SK-N-SH (cell line): ENCODE measurements at regions not wholly inside any gene's neighbourhood (a gene's known extent, or its start where the extent isn't known, plus 50 kb on each side); places are given as distances from the start of the nearest gene placed in this dataset.

Experiments used
- CTCF ChIA-PET: fragments of 300-600, 350-600 bp; formaldehyde crosslinking; extraction: SDS; loops from one replicate; lab custom pipeline; 2021; lab: Yijun Ruan, JAX
- POLR2A ChIA-PET: fragments of 350-600 bp; sonication (Branson Sonifier 250); formaldehyde crosslinking; extraction: SDS; loops from one replicate; lab custom pipeline; 2020; ENCODE audit warnings: antibody characterized with exemption, inconsistent platforms; lab: Yijun Ruan, JAX
- DNase-seq: peaks from one replicate; pipeline ENCODE4 v3.0.0; 2012
- H2AFZ ChIP-seq: fragments of 200-600 bp; sonication (generic); 2 replicates; pipeline ENCODE4 v1.8.1; 2016; ENCODE audit warnings: antibody characterized with exemption, mild to moderate bottlenecking, low read depth
- H3F3A ChIP-seq: fragments of 200-600 bp; sonication (generic); replicated peaks from 2 replicates; pipeline ENCODE3; 2016; ENCODE audit warnings: antibody characterized with exemption, mild to moderate bottlenecking; ENCODE audit not compliant: insufficient read depth
- H3K27ac ChIP-seq, 2 experiments: fragments of 200-500 bp in 1 of 2; fragments of 200-600 bp in 1 of 2; sonication (Bioruptor generic) in 1 of 2; sonication (generic), shearing (Covaris generic) in 1 of 2; 2 replicates each; pipeline versions ENCODE4 v1.5.1 to v1.6.1; 2014 to 2016; ENCODE audit warnings: low read depth in 2 of 2, inconsistent platforms in 1 of 2, low read length in 1 of 2, mild to moderate bottlenecking in 1 of 2, mixed read lengths in 1 of 2
- H3K27me3 ChIP-seq: fragments of 200-600 bp; sonication (generic), shearing (Covaris generic); 2 replicates; pipeline ENCODE4 v1.6.1; 2016; ENCODE audit warnings: mixed run types; ENCODE audit not compliant: insufficient read depth
- H3K36me3 ChIP-seq, 2 experiments: fragments of 200-500 bp in 1 of 2; fragments of 200-600 bp in 1 of 2; sonication (Bioruptor generic) in 1 of 2; sonication (generic) in 1 of 2; replicated peaks in 1 of 2; 2 replicates each; pipeline versions ENCODE3 to v1.5.1; 2014 to 2016; ENCODE audit warnings: low read length in 1 of 2, mild to moderate bottlenecking in 1 of 2; ENCODE audit not compliant: insufficient read depth in 2 of 2, control insufficient read depth in 1 of 2
- H3K4me1 ChIP-seq, 2 experiments: fragments of 200-500 bp in 1 of 2; fragments of 200-600 bp in 1 of 2; sonication (Bioruptor generic) in 1 of 2; sonication (generic), shearing (Covaris generic) in 1 of 2; 2 replicates each; pipeline versions ENCODE4 v1.5.1 to v1.6.1; 2014 to 2016; ENCODE audit warnings: low read depth in 1 of 2, low read length in 1 of 2, mixed run types in 1 of 2; ENCODE audit not compliant: insufficient read depth in 2 of 2, control insufficient read depth in 1 of 2
- H3K4me2 ChIP-seq: fragments of 200-600 bp; sonication (generic), shearing (Covaris generic); 2 replicates; pipeline ENCODE4 v1.6.1; 2017; ENCODE audit warnings: mixed run types
- H3K4me3 ChIP-seq, 2 experiments: fragments of 200-500 bp in 1 of 2; fragments of 200-600 bp in 1 of 2; sonication (Bioruptor generic) in 1 of 2; sonication (generic), shearing (Covaris generic) in 1 of 2; 2 replicates each; pipeline versions ENCODE4 v1.5.1 to v1.8.1; 2014 to 2016; ENCODE audit warnings: low read depth in 2 of 2, inconsistent platforms in 1 of 2, low read length in 1 of 2, mild to moderate bottlenecking in 1 of 2, mixed read lengths in 1 of 2, moderate library complexity in 1 of 2
- H3K79me2 ChIP-seq: fragments of 200-600 bp; sonication (generic); 2 replicates; pipeline ENCODE4 v1.8.1; 2017; ENCODE audit warnings: mild to moderate bottlenecking; ENCODE audit not compliant: insufficient read depth
- H3K9ac ChIP-seq: fragments of 200-600 bp; sonication (generic); 2 replicates; pipeline ENCODE4 v1.6.1; 2017; ENCODE audit warnings: mixed run types
- H3K9me2 ChIP-seq: fragments of 200-600 bp; sonication (generic); 2 replicates; pipeline ENCODE4 v1.6.1; 2017; ENCODE audit warnings: mixed run types
- H3K9me3 ChIP-seq: fragments of 200-600 bp; sonication (generic); 2 replicates; pipeline ENCODE4 v1.6.1; 2017; ENCODE audit warnings: mixed run types, mild to moderate bottlenecking, moderate library complexity
- H4K20me1 ChIP-seq: fragments of 200-600 bp; sonication (generic); 2 replicates; pipeline ENCODE4 v1.6.1; 2017; ENCODE audit warnings: mild to moderate bottlenecking, mixed run types; ENCODE audit not compliant: insufficient read depth
- CHD2 ChIP-seq: fragments of 150-350 bp; IDR thresholded peaks from 2 replicates; pipeline ENCODE4 v1.6.1; 2018; ENCODE audit warnings: low read length; ENCODE audit not compliant: partially characterized antibody
- FOXJ3 ChIP-seq: sonication (generic); formaldehyde crosslinking; IDR thresholded peaks from 2 replicates; pipeline ENCODE4 v1.5.1; 2020; ENCODE audit warnings: mild to moderate bottlenecking, missing genetic modification reagents
- FOXM1 ChIP-seq: IDR thresholded peaks from 2 replicates; pipeline ENCODE4 v1.4.0; 2012; ENCODE audit warnings: low read depth, mild to moderate bottlenecking
- GABPA ChIP-seq: IDR thresholded peaks from 2 replicates; pipeline ENCODE4 v1.4.0; 2012; ENCODE audit warnings: low read depth, mild to moderate bottlenecking
- JUND ChIP-seq: IDR thresholded peaks from 2 replicates; pipeline ENCODE4 v1.4.0; 2012
- MEF2A ChIP-seq: IDR thresholded peaks from 2 replicates; pipeline ENCODE4 v1.4.0; 2012; ENCODE audit warnings: low read depth, borderline replicate concordance
- MXI1 ChIP-seq: IDR thresholded peaks from 2 replicates; pipeline ENCODE4 v1.6.1; 2012; ENCODE audit warnings: mild to moderate bottlenecking, low read depth, low read length, improper control_type of control experiment
- NFIC ChIP-seq: IDR thresholded peaks from 2 replicates; pipeline ENCODE4 v1.4.0; 2012; ENCODE audit warnings: borderline replicate concordance
- POLR2AphosphoS5 ChIP-seq: IDR thresholded peaks from 2 replicates; pipeline ENCODE4 v1.6.1; 2012; ENCODE audit warnings: low read depth, low read length
- RAD21 ChIP-seq: IDR thresholded peaks from 2 replicates; pipeline ENCODE4 v1.6.1; 2012; ENCODE audit warnings: mild to moderate bottlenecking, low read length
- RFX5 ChIP-seq: IDR thresholded peaks from 2 replicates; pipeline ENCODE4 v1.6.1; 2012; ENCODE audit warnings: mild to moderate bottlenecking, improper control_type of control experiment, low read length
- SMC3 ChIP-seq: IDR thresholded peaks from 2 replicates; pipeline ENCODE4 v1.6.1; 2012; ENCODE audit warnings: low read depth, low read length, improper control_type of control experiment
- TAF1 ChIP-seq: IDR thresholded peaks from 2 replicates; pipeline ENCODE4 v1.6.1; 2012; ENCODE audit warnings: low read depth, mild to moderate bottlenecking, low read length, moderate library complexity, borderline replicate concordance
- TCF12 ChIP-seq: IDR thresholded peaks from 2 replicates; pipeline ENCODE4 v1.4.0; 2012
- YY1 ChIP-seq: IDR thresholded peaks from 2 replicates; pipeline ENCODE4 v1.4.0; 2012; ENCODE audit warnings: low read depth, mild to moderate bottlenecking
- WGBS: methylation state at CpG from one replicate; pipeline ENCODE4 v1.1.6; 2017; ENCODE audit warnings: low lambda C conversion rate; 5-methylcytosine and 5-hydroxymethylcytosine counted together
- TF ChIP-seq, protein P1 (sequence below): fragments of 150-350 bp; IDR thresholded peaks from 2 replicates; pipeline ENCODE4 v1.6.1; 2017; ENCODE audit warnings: antibody characterized with exemption, low read length, low read depth, borderline replicate concordance
- TF ChIP-seq, protein P2 (sequence below): IDR thresholded peaks from 2 replicates; pipeline ENCODE4 v1.4.0; 2012; ENCODE audit warnings: low read depth, borderline replicate concordance
- TF ChIP-seq, protein P3 (sequence below): IDR thresholded peaks from 2 replicates; pipeline ENCODE4 v1.4.0; 2012; ENCODE audit warnings: low read depth
- TF ChIP-seq, protein P4 (sequence below): IDR thresholded peaks from 2 replicates; pipeline ENCODE4 v1.4.0; 2012; ENCODE audit warnings: low read depth, borderline replicate concordance
- TF ChIP-seq, protein P5 (sequence below): IDR thresholded peaks from 2 replicates; pipeline ENCODE4 v1.6.1; 2012; ENCODE audit warnings: mild to moderate bottlenecking, low read depth, low read length, moderate library complexity

DNA sequence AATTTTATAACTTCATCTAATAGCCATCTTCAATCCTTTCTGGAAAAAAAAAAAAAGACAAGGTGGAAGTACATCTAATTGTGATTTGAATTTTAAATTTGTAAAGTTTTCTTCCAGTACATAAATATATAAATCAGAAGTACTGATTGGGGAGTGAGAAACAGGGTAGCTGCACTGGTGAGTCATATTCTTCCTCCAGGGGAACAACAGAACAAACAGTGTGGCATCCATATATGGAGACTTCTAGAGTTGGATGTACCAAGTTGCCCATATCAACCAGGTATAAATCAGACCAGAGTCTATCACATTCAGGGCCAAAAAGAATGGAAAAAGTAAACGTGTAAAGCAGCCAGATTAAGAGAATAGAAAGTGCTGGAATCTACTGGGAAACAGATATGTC, 66.0 kb upstream of the NRIP1 start:
- Histone ChIP-seq H3K27ac (no peak overlapping the region), H3K4me2 (no peak overlapping the region), H4K20me1 (no peaks in the 10 kb centered on the region), H3K9me2 (no peaks in the 10 kb centered on the region), H3K4me3 (no peak overlapping the region), H2AFZ (no peak overlapping the region), H3K9ac (no peak overlapping the region), H3K4me1 (no peaks in the 10 kb centered on the region), H3K79me2 (no peaks in the 10 kb centered on the region), H3K9me3 (no peaks in the 10 kb centered on the region), H3F3A (no peaks in the 10 kb centered on the region), H3K36me3 (no peaks in the 10 kb centered on the region), H3K27me3 (no peaks in the 10 kb centered on the region)
- POLR2A ChIA-PET, result no interaction called here
- CTCF ChIA-PET, result no interaction called here
- TF ChIP-seq, protein P1, sequence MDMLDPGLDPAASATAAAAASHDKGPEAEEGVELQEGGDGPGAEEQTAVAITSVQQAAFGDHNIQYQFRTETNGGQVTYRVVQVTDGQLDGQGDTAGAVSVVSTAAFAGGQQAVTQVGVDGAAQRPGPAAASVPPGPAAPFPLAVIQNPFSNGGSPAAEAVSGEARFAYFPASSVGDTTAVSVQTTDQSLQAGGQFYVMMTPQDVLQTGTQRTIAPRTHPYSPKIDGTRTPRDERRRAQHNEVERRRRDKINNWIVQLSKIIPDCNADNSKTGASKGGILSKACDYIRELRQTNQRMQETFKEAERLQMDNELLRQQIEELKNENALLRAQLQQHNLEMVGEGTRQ, result no peak
- TF ChIP-seq, protein P2, sequence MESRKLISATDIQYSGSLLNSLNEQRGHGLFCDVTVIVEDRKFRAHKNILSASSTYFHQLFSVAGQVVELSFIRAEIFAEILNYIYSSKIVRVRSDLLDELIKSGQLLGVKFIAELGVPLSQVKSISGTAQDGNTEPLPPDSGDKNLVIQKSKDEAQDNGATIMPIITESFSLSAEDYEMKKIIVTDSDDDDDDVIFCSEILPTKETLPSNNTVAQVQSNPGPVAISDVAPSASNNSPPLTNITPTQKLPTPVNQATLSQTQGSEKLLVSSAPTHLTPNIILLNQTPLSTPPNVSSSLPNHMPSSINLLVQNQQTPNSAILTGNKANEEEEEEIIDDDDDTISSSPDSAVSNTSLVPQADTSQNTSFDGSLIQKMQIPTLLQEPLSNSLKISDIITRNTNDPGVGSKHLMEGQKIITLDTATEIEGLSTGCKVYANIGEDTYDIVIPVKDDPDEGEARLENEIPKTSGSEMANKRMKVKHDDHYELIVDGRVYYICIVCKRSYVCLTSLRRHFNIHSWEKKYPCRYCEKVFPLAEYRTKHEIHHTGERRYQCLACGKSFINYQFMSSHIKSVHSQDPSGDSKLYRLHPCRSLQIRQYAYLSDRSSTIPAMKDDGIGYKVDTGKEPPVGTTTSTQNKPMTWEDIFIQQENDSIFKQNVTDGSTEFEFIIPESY, result no peak
- TF ChIP-seq TAF1 (no peak), SMC3 (no peak), RFX5 (no peak), NFIC (no peak), MXI1 (no peak), FOXM1 (no peak), JUND (no peak), POLR2AphosphoS5 (no peak), YY1 (no peak), TCF12 (no peak), RAD21 (no peak), MEF2A (no peak), CHD2 (no peak), FOXJ3 (CRISPR knock-in tag) (no peak), GABPA (no peak)
- TF ChIP-seq, protein P3, sequence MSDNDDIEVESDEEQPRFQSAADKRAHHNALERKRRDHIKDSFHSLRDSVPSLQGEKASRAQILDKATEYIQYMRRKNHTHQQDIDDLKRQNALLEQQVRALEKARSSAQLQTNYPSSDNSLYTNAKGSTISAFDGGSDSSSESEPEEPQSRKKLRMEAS, result no peak
- TF ChIP-seq, protein P4, sequence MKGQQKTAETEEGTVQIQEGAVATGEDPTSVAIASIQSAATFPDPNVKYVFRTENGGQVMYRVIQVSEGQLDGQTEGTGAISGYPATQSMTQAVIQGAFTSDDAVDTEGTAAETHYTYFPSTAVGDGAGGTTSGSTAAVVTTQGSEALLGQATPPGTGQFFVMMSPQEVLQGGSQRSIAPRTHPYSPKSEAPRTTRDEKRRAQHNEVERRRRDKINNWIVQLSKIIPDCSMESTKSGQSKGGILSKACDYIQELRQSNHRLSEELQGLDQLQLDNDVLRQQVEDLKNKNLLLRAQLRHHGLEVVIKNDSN, result no peak
- TF ChIP-seq, protein P5, sequence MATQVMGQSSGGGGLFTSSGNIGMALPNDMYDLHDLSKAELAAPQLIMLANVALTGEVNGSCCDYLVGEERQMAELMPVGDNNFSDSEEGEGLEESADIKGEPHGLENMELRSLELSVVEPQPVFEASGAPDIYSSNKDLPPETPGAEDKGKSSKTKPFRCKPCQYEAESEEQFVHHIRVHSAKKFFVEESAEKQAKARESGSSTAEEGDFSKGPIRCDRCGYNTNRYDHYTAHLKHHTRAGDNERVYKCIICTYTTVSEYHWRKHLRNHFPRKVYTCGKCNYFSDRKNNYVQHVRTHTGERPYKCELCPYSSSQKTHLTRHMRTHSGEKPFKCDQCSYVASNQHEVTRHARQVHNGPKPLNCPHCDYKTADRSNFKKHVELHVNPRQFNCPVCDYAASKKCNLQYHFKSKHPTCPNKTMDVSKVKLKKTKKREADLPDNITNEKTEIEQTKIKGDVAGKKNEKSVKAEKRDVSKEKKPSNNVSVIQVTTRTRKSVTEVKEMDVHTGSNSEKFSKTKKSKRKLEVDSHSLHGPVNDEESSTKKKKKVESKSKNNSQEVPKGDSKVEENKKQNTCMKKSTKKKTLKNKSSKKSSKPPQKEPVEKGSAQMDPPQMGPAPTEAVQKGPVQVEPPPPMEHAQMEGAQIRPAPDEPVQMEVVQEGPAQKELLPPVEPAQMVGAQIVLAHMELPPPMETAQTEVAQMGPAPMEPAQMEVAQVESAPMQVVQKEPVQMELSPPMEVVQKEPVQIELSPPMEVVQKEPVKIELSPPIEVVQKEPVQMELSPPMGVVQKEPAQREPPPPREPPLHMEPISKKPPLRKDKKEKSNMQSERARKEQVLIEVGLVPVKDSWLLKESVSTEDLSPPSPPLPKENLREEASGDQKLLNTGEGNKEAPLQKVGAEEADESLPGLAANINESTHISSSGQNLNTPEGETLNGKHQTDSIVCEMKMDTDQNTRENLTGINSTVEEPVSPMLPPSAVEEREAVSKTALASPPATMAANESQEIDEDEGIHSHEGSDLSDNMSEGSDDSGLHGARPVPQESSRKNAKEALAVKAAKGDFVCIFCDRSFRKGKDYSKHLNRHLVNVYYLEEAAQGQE, result no peak
- WGBS, result 3% methylated on average over 1 of the region's 1 CpG
- DNase-seq, result no peak
